SK-N-SH (cell line): ENCODE measurements at regions not wholly inside any gene's neighbourhood (a gene's known extent, or its start where the extent isn't known, plus 50 kb on each side); places are given as distances from the start of the nearest gene placed in this dataset.

ENCODE experiments used
- CTCF ChIA-PET: fragments of 300-600, 350-600 bp; formaldehyde crosslinking; extraction: SDS; loops from one replicate; lab custom pipeline; 2021; lab: Yijun Ruan, JAX
- POLR2A ChIA-PET: fragments of 350-600 bp; sonication (Branson Sonifier 250); formaldehyde crosslinking; extraction: SDS; loops from one replicate; lab custom pipeline; 2020; ENCODE audit warnings: antibody characterized with exemption, inconsistent platforms; lab: Yijun Ruan, JAX
- DNase-seq: peaks from one replicate; pipeline ENCODE4 v3.0.0; 2012
- H2AFZ ChIP-seq: fragments of 200-600 bp; sonication (generic); 2 replicates; pipeline ENCODE4 v1.8.1; 2016; ENCODE audit warnings: antibody characterized with exemption, mild to moderate bottlenecking, low read depth
- H3F3A ChIP-seq: fragments of 200-600 bp; sonication (generic); replicated peaks from 2 replicates; pipeline ENCODE3; 2016; ENCODE audit warnings: antibody characterized with exemption, mild to moderate bottlenecking; ENCODE audit not compliant: insufficient read depth
- H3K27ac ChIP-seq, 2 experiments: fragments of 200-500 bp in 1 of 2; fragments of 200-600 bp in 1 of 2; sonication (Bioruptor generic) in 1 of 2; sonication (generic), shearing (Covaris generic) in 1 of 2; 2 replicates each; pipeline versions ENCODE4 v1.5.1 to v1.6.1; 2014 to 2016; ENCODE audit warnings: low read depth in 2 of 2, inconsistent platforms in 1 of 2, low read length in 1 of 2, mild to moderate bottlenecking in 1 of 2, mixed read lengths in 1 of 2
- H3K27me3 ChIP-seq: fragments of 200-600 bp; sonication (generic), shearing (Covaris generic); 2 replicates; pipeline ENCODE4 v1.6.1; 2016; ENCODE audit warnings: mixed run types; ENCODE audit not compliant: insufficient read depth
- H3K36me3 ChIP-seq, 2 experiments: fragments of 200-500 bp in 1 of 2; fragments of 200-600 bp in 1 of 2; sonication (Bioruptor generic) in 1 of 2; sonication (generic) in 1 of 2; replicated peaks in 1 of 2; 2 replicates each; pipeline versions ENCODE3 to v1.5.1; 2014 to 2016; ENCODE audit warnings: low read length in 1 of 2, mild to moderate bottlenecking in 1 of 2; ENCODE audit not compliant: insufficient read depth in 2 of 2, control insufficient read depth in 1 of 2
- H3K4me1 ChIP-seq, 2 experiments: fragments of 200-500 bp in 1 of 2; fragments of 200-600 bp in 1 of 2; sonication (Bioruptor generic) in 1 of 2; sonication (generic), shearing (Covaris generic) in 1 of 2; 2 replicates each; pipeline versions ENCODE4 v1.5.1 to v1.6.1; 2014 to 2016; ENCODE audit warnings: low read depth in 1 of 2, low read length in 1 of 2, mixed run types in 1 of 2; ENCODE audit not compliant: insufficient read depth in 2 of 2, control insufficient read depth in 1 of 2
- H3K4me2 ChIP-seq: fragments of 200-600 bp; sonication (generic), shearing (Covaris generic); 2 replicates; pipeline ENCODE4 v1.6.1; 2017; ENCODE audit warnings: mixed run types
- H3K4me3 ChIP-seq, 2 experiments: fragments of 200-500 bp in 1 of 2; fragments of 200-600 bp in 1 of 2; sonication (Bioruptor generic) in 1 of 2; sonication (generic), shearing (Covaris generic) in 1 of 2; 2 replicates each; pipeline versions ENCODE4 v1.5.1 to v1.8.1; 2014 to 2016; ENCODE audit warnings: low read depth in 2 of 2, inconsistent platforms in 1 of 2, low read length in 1 of 2, mild to moderate bottlenecking in 1 of 2, mixed read lengths in 1 of 2, moderate library complexity in 1 of 2
- H3K79me2 ChIP-seq: fragments of 200-600 bp; sonication (generic); 2 replicates; pipeline ENCODE4 v1.8.1; 2017; ENCODE audit warnings: mild to moderate bottlenecking; ENCODE audit not compliant: insufficient read depth
- H3K9ac ChIP-seq: fragments of 200-600 bp; sonication (generic); 2 replicates; pipeline ENCODE4 v1.6.1; 2017; ENCODE audit warnings: mixed run types
- H3K9me2 ChIP-seq: fragments of 200-600 bp; sonication (generic); 2 replicates; pipeline ENCODE4 v1.6.1; 2017; ENCODE audit warnings: mixed run types
- H3K9me3 ChIP-seq: fragments of 200-600 bp; sonication (generic); 2 replicates; pipeline ENCODE4 v1.6.1; 2017; ENCODE audit warnings: mixed run types, mild to moderate bottlenecking, moderate library complexity
- H4K20me1 ChIP-seq: fragments of 200-600 bp; sonication (generic); 2 replicates; pipeline ENCODE4 v1.6.1; 2017; ENCODE audit warnings: mild to moderate bottlenecking, mixed run types; ENCODE audit not compliant: insufficient read depth
- CHD2 ChIP-seq: fragments of 150-350 bp; IDR thresholded peaks from 2 replicates; pipeline ENCODE4 v1.6.1; 2018; ENCODE audit warnings: low read length; ENCODE audit not compliant: partially characterized antibody
- EZH2phosphoT487 ChIP-seq: fragments of 200-600 bp; sonication (generic); IDR thresholded peaks from 2 replicates; pipeline ENCODE4 v1.6.1; 2017; ENCODE audit warnings: low read depth, mixed run types, mild to moderate bottlenecking, antibody characterized with exemption, moderate library complexity, borderline replicate concordance
- FOSL2 ChIP-seq: IDR thresholded peaks from 2 replicates; pipeline ENCODE4 v1.4.0; 2012; ENCODE audit warnings: low read depth, mild to moderate bottlenecking, moderate library complexity, borderline replicate concordance
- GABPA ChIP-seq: IDR thresholded peaks from 2 replicates; pipeline ENCODE4 v1.4.0; 2012; ENCODE audit warnings: low read depth, mild to moderate bottlenecking
- IRF3 ChIP-seq: fragments of 150-350 bp; IDR thresholded peaks from 2 replicates; pipeline ENCODE4 v1.6.1; 2016; ENCODE audit warnings: mild to moderate bottlenecking, low read depth, low read length
- MEF2A ChIP-seq: IDR thresholded peaks from 2 replicates; pipeline ENCODE4 v1.4.0; 2012; ENCODE audit warnings: low read depth, borderline replicate concordance
- NRF1 ChIP-seq: IDR thresholded peaks from 2 replicates; pipeline ENCODE4 v1.6.1; 2012; ENCODE audit warnings: low read depth, mild to moderate bottlenecking, low read length
- PBX3 ChIP-seq: IDR thresholded peaks from 2 replicates; pipeline ENCODE4; 2012
- POLR2AphosphoS5 ChIP-seq: IDR thresholded peaks from 2 replicates; pipeline ENCODE4 v1.6.1; 2012; ENCODE audit warnings: low read depth, low read length
- RCOR1 ChIP-seq: fragments of 150-350 bp; IDR thresholded peaks from 2 replicates; pipeline ENCODE4 v1.6.1; 2017; ENCODE audit warnings: antibody characterized with exemption, low read length
- RFX5 ChIP-seq: IDR thresholded peaks from 2 replicates; pipeline ENCODE4 v1.6.1; 2012; ENCODE audit warnings: mild to moderate bottlenecking, improper control_type of control experiment, low read length
- SMC3 ChIP-seq: IDR thresholded peaks from 2 replicates; pipeline ENCODE4 v1.6.1; 2012; ENCODE audit warnings: low read depth, low read length, improper control_type of control experiment
- TAF1 ChIP-seq: IDR thresholded peaks from 2 replicates; pipeline ENCODE4 v1.6.1; 2012; ENCODE audit warnings: low read depth, mild to moderate bottlenecking, low read length, moderate library complexity, borderline replicate concordance
- TCF12 ChIP-seq: IDR thresholded peaks from 2 replicates; pipeline ENCODE4 v1.4.0; 2012
- WGBS: methylation state at CpG from one replicate; pipeline ENCODE4 v1.1.6; 2017; ENCODE audit warnings: low lambda C conversion rate; 5-methylcytosine and 5-hydroxymethylcytosine counted together
- TF ChIP-seq, protein P1 (sequence below): IDR thresholded peaks from 2 replicates; pipeline ENCODE4 v1.4.0; 2012; ENCODE audit warnings: low read depth, borderline replicate concordance
- TF ChIP-seq, protein P2 (sequence below): fragments of 200-600 bp; sonication (generic); IDR thresholded peaks from 2 replicates; pipeline ENCODE4 v1.6.1; 2017; ENCODE audit warnings: antibody characterized with exemption, mild to moderate bottlenecking, moderate library complexity

DNA sequence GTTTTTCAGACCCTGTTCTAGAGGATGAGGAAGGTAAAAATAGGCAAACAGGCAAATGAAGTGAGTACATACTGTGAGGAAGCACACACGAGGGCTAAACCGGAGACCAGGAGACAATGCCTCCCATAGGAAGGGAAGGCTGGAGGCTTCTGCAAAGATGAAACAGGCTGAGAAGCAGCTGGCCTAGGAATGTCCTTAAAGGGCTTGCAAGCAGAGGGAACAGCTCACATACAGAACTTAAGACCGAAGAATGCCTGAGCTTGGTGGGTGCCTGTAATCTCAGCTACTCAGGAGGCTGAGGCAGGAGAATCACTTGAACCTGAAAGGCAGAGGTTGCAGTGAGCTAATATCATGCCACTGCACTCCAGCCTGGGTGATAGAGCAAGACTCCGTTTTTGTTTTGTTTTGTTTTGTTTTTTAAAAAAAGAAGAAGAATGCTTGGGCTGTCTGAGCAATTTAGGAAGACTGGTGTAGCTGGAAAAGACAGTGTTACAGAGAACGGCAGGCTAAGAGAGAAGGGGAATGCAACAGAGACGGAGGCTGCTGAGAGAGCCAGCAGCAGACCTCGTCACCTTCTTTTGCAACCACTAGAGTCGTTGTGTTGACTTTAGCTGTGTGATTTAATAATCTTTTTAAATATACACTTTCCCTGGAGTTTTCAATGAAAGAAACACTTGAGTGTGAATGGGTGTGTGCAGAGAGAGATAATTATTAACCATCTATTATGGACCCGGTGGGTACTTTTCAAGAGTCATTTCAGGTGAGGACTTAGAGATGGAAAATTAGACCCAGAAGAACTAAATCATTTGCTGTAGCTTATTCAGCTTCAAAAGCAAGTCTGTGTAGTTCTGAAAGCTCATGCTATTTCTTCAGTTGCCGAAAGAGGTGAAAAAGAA is 232.8 kb downstream of the GALR1 start:
- WGBS = 23% methylated on average over 10 of the region's 10 CpGs
- Histone ChIP-seq H3K36me3 (no peaks in the 10 kb centered on the region), H3K4me3 (no peak overlapping the region)
- TF ChIP-seq IRF3 (no peak), EZH2phosphoT487 (no peak), GABPA (no peak), RCOR1 (no peak), SMC3 (no peak), TAF1 (no peak), NRF1 (no peak), TCF12 (no peak), MEF2A (no peak), FOSL2 (no peak), CHD2 (no peak), RFX5 (no peak), POLR2AphosphoS5 (no peak), PBX3 (no peak)
- TF ChIP-seq, protein P1, sequence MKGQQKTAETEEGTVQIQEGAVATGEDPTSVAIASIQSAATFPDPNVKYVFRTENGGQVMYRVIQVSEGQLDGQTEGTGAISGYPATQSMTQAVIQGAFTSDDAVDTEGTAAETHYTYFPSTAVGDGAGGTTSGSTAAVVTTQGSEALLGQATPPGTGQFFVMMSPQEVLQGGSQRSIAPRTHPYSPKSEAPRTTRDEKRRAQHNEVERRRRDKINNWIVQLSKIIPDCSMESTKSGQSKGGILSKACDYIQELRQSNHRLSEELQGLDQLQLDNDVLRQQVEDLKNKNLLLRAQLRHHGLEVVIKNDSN = no peak
- TF ChIP-seq, protein P2, sequence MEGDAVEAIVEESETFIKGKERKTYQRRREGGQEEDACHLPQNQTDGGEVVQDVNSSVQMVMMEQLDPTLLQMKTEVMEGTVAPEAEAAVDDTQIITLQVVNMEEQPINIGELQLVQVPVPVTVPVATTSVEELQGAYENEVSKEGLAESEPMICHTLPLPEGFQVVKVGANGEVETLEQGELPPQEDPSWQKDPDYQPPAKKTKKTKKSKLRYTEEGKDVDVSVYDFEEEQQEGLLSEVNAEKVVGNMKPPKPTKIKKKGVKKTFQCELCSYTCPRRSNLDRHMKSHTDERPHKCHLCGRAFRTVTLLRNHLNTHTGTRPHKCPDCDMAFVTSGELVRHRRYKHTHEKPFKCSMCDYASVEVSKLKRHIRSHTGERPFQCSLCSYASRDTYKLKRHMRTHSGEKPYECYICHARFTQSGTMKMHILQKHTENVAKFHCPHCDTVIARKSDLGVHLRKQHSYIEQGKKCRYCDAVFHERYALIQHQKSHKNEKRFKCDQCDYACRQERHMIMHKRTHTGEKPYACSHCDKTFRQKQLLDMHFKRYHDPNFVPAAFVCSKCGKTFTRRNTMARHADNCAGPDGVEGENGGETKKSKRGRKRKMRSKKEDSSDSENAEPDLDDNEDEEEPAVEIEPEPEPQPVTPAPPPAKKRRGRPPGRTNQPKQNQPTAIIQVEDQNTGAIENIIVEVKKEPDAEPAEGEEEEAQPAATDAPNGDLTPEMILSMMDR = no peak
- TF ChIP-seq, all 33 proteins: peak for 0
- Histone ChIP-seq H3K9me3 (no peaks in the 10 kb centered on the region), H3K27ac (no peak overlapping the region), H3K79me2 (no peaks in the 10 kb centered on the region), H3K4me1 (no peaks in the 10 kb centered on the region; a peak in 1 of 4 replicates), H3K9me2 (no peaks in the 10 kb centered on the region), H3K9ac (no peak overlapping the region), H4K20me1 (no peaks in the 10 kb centered on the region), H3F3A (no peaks in the 10 kb centered on the region), H2AFZ (no peak overlapping the region), H3K27me3 (no peaks in the 10 kb centered on the region), H3K4me2 (no peak overlapping the region)
- no peak for DNase-seq
- ChIA-PET POLR2A (no interaction called here), CTCF (no interaction called here)
